ENCODE measurements at regions not wholly inside any gene's neighbourhood (a gene's known extent, or its start where the extent isn't known, plus 50 kb on each side); places are given as distances from the start of the nearest gene placed in this dataset.

DNA sequence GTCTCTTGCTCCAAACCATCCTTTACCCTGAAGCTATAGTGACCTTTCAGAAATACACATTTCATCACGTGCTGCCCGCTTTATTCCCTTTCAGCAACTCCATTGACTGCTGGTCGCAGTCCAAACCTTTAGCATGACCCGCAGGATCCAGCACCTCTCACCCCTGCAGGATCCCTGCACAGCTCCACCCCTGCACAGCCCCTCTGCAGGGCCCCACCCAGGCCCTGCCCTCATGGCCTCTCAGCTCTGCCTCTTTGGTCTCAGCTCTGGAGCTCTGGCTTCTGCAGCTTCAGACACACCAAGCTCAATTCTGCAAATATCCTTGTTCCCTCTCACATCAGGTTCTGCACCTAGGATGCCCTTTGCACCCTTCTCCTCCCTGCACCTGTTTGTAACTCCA lies 264.9 kb upstream of the C1orf174 start:
- TF ChIP-seq POLR2A (IDR thresholded peaks at IDR 0.05): no peak
- TF ChIP-seq, protein P1, sequence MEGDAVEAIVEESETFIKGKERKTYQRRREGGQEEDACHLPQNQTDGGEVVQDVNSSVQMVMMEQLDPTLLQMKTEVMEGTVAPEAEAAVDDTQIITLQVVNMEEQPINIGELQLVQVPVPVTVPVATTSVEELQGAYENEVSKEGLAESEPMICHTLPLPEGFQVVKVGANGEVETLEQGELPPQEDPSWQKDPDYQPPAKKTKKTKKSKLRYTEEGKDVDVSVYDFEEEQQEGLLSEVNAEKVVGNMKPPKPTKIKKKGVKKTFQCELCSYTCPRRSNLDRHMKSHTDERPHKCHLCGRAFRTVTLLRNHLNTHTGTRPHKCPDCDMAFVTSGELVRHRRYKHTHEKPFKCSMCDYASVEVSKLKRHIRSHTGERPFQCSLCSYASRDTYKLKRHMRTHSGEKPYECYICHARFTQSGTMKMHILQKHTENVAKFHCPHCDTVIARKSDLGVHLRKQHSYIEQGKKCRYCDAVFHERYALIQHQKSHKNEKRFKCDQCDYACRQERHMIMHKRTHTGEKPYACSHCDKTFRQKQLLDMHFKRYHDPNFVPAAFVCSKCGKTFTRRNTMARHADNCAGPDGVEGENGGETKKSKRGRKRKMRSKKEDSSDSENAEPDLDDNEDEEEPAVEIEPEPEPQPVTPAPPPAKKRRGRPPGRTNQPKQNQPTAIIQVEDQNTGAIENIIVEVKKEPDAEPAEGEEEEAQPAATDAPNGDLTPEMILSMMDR (IDR thresholded peaks at IDR 0.05): no peak
